CD14-positive monocyte (primary cell): ENCODE measurements at regions not wholly inside any gene's neighbourhood (a gene's known extent, or its start where the extent isn't known, plus 50 kb on each side); places are given as distances from the start of the nearest gene placed in this dataset.

Experiments
- DNase-seq, 3 donors: peaks; one replicate each; pipeline ENCODE4 v3.0.0-alpha.2; 2011 to 2022
- H2AFZ ChIP-seq: 2 replicates; pipeline ENCODE4 v1.6.0; 2012; ENCODE audit warnings: mild to moderate bottlenecking, low read depth, low read length, inconsistent platforms; ENCODE audit not compliant: insufficient read depth, poor library complexity, severe bottlenecking
- H3K27ac ChIP-seq, 2 donors: 1 replicate in 1 of 2; 2 replicates in 1 of 2; pipeline ENCODE4 v1.5.1; 2012 to 2013; ENCODE audit warnings: low read length in 2 of 2, control low read depth in 1 of 2, inconsistent platforms in 1 of 2, low read depth in 1 of 2, mild to moderate bottlenecking in 1 of 2
- H3K27me3 ChIP-seq, 2 donors: one replicate each; pipeline versions ENCODE4 v1.6.0 to v1.6.1; 2011 to 2013; ENCODE audit warnings: low read length in 2 of 2; ENCODE audit not compliant: control insufficient read depth in 2 of 2, insufficient read depth in 2 of 2
- H3K36me3 ChIP-seq, 2 donors: replicated peaks in 1 of 2; 1 replicate in 1 of 2; 2 replicates in 1 of 2; pipeline versions ENCODE4 v1.5.1 to v1.6.1; 2012 to 2013; ENCODE audit warnings: low read length in 2 of 2, control low read depth in 1 of 2, inconsistent platforms in 1 of 2, mild to moderate bottlenecking in 1 of 2; ENCODE audit not compliant: insufficient read depth in 2 of 2, control insufficient read depth in 1 of 2
- H3K4me1 ChIP-seq, 2 donors: 1 replicate in 1 of 2; 2 replicates in 1 of 2; pipeline versions ENCODE4 v1.5.1 to v1.6.1; 2012 to 2013; ENCODE audit warnings: low read length in 2 of 2, control low read depth in 1 of 2, inconsistent platforms in 1 of 2, mild to moderate bottlenecking in 1 of 2, moderate library complexity in 1 of 2; ENCODE audit not compliant: insufficient read depth in 2 of 2, control insufficient read depth in 1 of 2
- H3K4me2 ChIP-seq: replicated peaks from 2 replicates; pipeline ENCODE3; 2012; ENCODE audit warnings: low read length, moderate library complexity, mild to moderate bottlenecking; ENCODE audit not compliant: poor library complexity, severe bottlenecking; ENCODE audit errors: extremely low read depth
- H3K4me3 ChIP-seq, 3 experiments: fragments of 200-600 bp in 1 of 3; sonication (generic) in 1 of 3; replicated peaks in 1 of 3; 1 replicate in 2 of 3; 2 replicates in 1 of 3; pipeline ENCODE4 v1.5.1; 2011 to 2013; ENCODE audit warnings: low read length in 3 of 3, mild to moderate bottlenecking in 3 of 3, control low read depth in 2 of 3, low read depth in 2 of 3, inconsistent platforms in 1 of 3, moderate library complexity in 1 of 3
- H3K79me2 ChIP-seq: 2 replicates; pipeline ENCODE4 v1.6.0; 2012; ENCODE audit warnings: mild to moderate bottlenecking, control low read depth, inconsistent platforms, low read length, moderate library complexity; ENCODE audit not compliant: insufficient read depth
- H3K9ac ChIP-seq: 2 replicates; pipeline ENCODE4 v1.6.0; 2017; ENCODE audit warnings: low read length, mild to moderate bottlenecking; ENCODE audit not compliant: insufficient read depth, poor library complexity, severe bottlenecking
- H3K9me3 ChIP-seq, 2 donors: replicated peaks in 1 of 2; 1 replicate in 1 of 2; 2 replicates in 1 of 2; pipeline versions ENCODE4 v1.5.1 to v1.6.1; 2012 to 2013; ENCODE audit warnings: low read length in 2 of 2, control low read depth in 1 of 2; ENCODE audit not compliant: control insufficient read depth in 1 of 2, insufficient read depth in 1 of 2
- H4K20me1 ChIP-seq: 2 replicates; pipeline ENCODE4 v1.6.0; 2012; ENCODE audit warnings: mild to moderate bottlenecking, low read length, control low read depth, moderate library complexity; ENCODE audit not compliant: insufficient read depth
- H3K27ac Mint-ChIP-seq, 7 donors: one replicate each; pipeline ENCODE4 v1.8.0; 2020; ENCODE audit warnings: mild to moderate bottlenecking in 7 of 7, mixed read lengths in 7 of 7, moderate library complexity in 6 of 7, inconsistent platforms in 2 of 7
- H3K27me3 Mint-ChIP-seq, 3 donors: one replicate each; pipeline ENCODE4 v1.8.0; 2021 to 2022; ENCODE audit warnings: low read depth in 3 of 3, mild to moderate bottlenecking in 3 of 3, mixed read lengths in 3 of 3, moderate library complexity in 3 of 3, inconsistent platforms in 1 of 3
- H3K36me3 Mint-ChIP-seq, 2 donors: one replicate each; pipeline ENCODE4 v1.8.0; 2020; ENCODE audit warnings: mixed read lengths in 2 of 2, inconsistent platforms in 1 of 2, mild to moderate bottlenecking in 1 of 2
- H3K4me1 Mint-ChIP-seq: one replicate; pipeline ENCODE4 v1.8.0; 2020; ENCODE audit warnings: mild to moderate bottlenecking, mixed read lengths
- H3K4me3 Mint-ChIP-seq, 2 donors: one replicate each; pipeline ENCODE4 v1.8.0; 2020; ENCODE audit warnings: mild to moderate bottlenecking in 2 of 2, mixed read lengths in 2 of 2, moderate library complexity in 1 of 2
- H3K9me3 Mint-ChIP-seq, 7 donors: one replicate each; pipeline ENCODE4 v1.8.0; 2020 to 2022; ENCODE audit warnings: mixed read lengths in 7 of 7, mild to moderate bottlenecking in 6 of 7, moderate library complexity in 6 of 7, inconsistent platforms in 2 of 7
- CTCF ChIP-seq: fragments of 200-600 bp; IDR thresholded peaks from one replicate; pipeline ENCODE4 v1.8.0; 2022; ENCODE audit warnings: antibody characterized with exemption, mild to moderate bottlenecking
- WGBS: methylation state at CpG from one replicate; pipeline ENCODE4 v1.1.5; 2013; ENCODE audit warnings: missing lambda C conversion rate; ENCODE audit not compliant: insufficient coverage; 5-methylcytosine and 5-hydroxymethylcytosine counted together
- intact Hi-C, 2 donors: fragments of 100-400 bp; cut with micrococcal nuclease; formaldehyde crosslinking; loops; one replicate each; pipeline versions ENCODE4 v1.15.0 to v1.15.1; 2023

- H3K4me3 Mint-ChIP-seq, result no peak overlapping the region
- no peak overlapping the region for H3K27ac ChIP-seq
- no peak overlapping the region for H3K9ac ChIP-seq
- intact Hi-C loops, result no loop called here
- no peak overlapping the region for H3K4me3 ChIP-seq
- no peaks in the 10 kb centered on the region for H3K36me3 ChIP-seq
- H3K9me3 Mint-ChIP-seq, result no peaks in the 10 kb centered on the region
- DNase-seq, result no peak
- no peak overlapping the region for H3K27ac Mint-ChIP-seq
- no peaks in the 10 kb centered on the region for H3K36me3 Mint-ChIP-seq
- no peaks in the 10 kb centered on the region for H3K9me3 ChIP-seq
- no peaks in the 10 kb centered on the region for H3K4me1 ChIP-seq
- H3K4me2 ChIP-seq, result no peak overlapping the region
- H3K79me2 ChIP-seq, result no peaks in the 10 kb centered on the region
- H3K27me3 ChIP-seq, result no peaks in the 10 kb centered on the region
- H3K4me1 Mint-ChIP-seq, result no peaks in the 10 kb centered on the region
- no peak for TF ChIP-seq CTCF
- H3K27me3 Mint-ChIP-seq, result no peaks in the 10 kb centered on the region
- no CpG with 5 or more reads among the region's 1 CpG for whole genome bisulfite sequencing
- no peaks in the 10 kb centered on the region for H4K20me1 ChIP-seq
- H2AFZ ChIP-seq, result no peak overlapping the region
These were observed 298.8 kb upstream of the DSEL start for GRCh38 chr18:67815280-67815679.

GRCh38 chr18:67813380-67814028 lies 297.0 kb upstream of the DSEL start:
- intact Hi-C loops, result no loop called here
- H3K4me2 ChIP-seq, result no peak overlapping the region
- no peaks in the 10 kb centered on the region for H3K4me1 Mint-ChIP-seq
- H3K27me3 ChIP-seq, result no peaks in the 10 kb centered on the region
- H3K36me3 Mint-ChIP-seq, result no peaks in the 10 kb centered on the region
- TF ChIP-seq CTCF, result no peak
- H3K4me3 ChIP-seq, result no peak overlapping the region
- no CpG with 5 or more reads among the region's 4 CpGs for WGBS
- H3K4me3 Mint-ChIP-seq, result no peak overlapping the region
- H2AFZ ChIP-seq, result no peak overlapping the region
- no peak for DNase-seq
- H4K20me1 ChIP-seq, result no peaks in the 10 kb centered on the region
- no peak overlapping the region for H3K27ac ChIP-seq
- H3K4me1 ChIP-seq, result no peaks in the 10 kb centered on the region
- H3K9me3 ChIP-seq, result no peaks in the 10 kb centered on the region
- peaks cover 0 to 4% (median 0%) of the 10 kb centered on the region in 7 donors for H3K9me3 Mint-ChIP-seq
- no peaks in the 10 kb centered on the region for H3K79me2 ChIP-seq
- H3K36me3 ChIP-seq, result no peaks in the 10 kb centered on the region
- no peak overlapping the region for H3K27ac Mint-ChIP-seq
- no peak overlapping the region for H3K9ac ChIP-seq
- H3K27me3 Mint-ChIP-seq, result no peaks in the 10 kb centered on the region
